HepG2 (cell line): ENCODE measurements at regions not wholly inside any gene's neighbourhood (a gene's known extent, or its start where the extent isn't known, plus 50 kb on each side); places are given as distances from the start of the nearest gene placed in this dataset.
A peak's percentile ranks its signal among the peaks of the same experiment; 100 is the strongest.

ENCODE experiments used
- ATAC-seq: fragments of 200-7000 bp; cut with Tn5 transposase; 3 replicates; pipeline ENCODE4 v1.9.1; 2020; ENCODE audit warnings: mild to moderate bottlenecking, moderate library complexity
- BruUV-seq: library from RNA; stranded (reverse); fragments of 400-500 nt; replicated peaks from 2 replicates; lab custom pipeline; 2021; lab: Mats Ljungman, UMichigan
- CTCF ChIA-PET: fragments of 300-600 bp; formaldehyde crosslinking; extraction: SDS; loops from one replicate; lab custom pipeline; 2021; ENCODE audit warnings: low total read pairs, inconsistent platforms, low intra/inter-chr PET ratio; lab: Yijun Ruan, JAX
- POLR2A ChIA-PET: fragments of 350-600 bp; sonication (Branson Sonifier 250); formaldehyde crosslinking; loops from one replicate; lab custom pipeline; 2020; ENCODE audit warnings: antibody characterized with exemption, inconsistent platforms; lab: Yijun Ruan, JAX
- DNase-seq: peaks from one replicate; pipeline ENCODE4 v3.0.0-alpha.2; 2015; ENCODE audit warnings: low spot score
- FAIRE-seq: peaks from 3 replicates; lab custom pipeline; 2011; peaks lifted over from hg19 to GRCh38; lab: Jason Lieb, UNC
- H2AFZ ChIP-seq: one replicate; pipeline ENCODE4 v1.6.1; 2011; ENCODE audit warnings: low read length, inconsistent platforms
- H3K27ac ChIP-seq: fragments of 300-600 bp; 3 replicates; pipeline ENCODE4 v1.8.0; 2011; ENCODE audit warnings: mixed run types, mild to moderate bottlenecking, mixed read lengths, low read length, inconsistent platforms; ENCODE audit not compliant: insufficient read depth; ENCODE audit errors: extremely low read length
- H3K27me3 ChIP-seq, 2 experiments: fragments of 200-600 bp in 1 of 2; 2 replicates in 1 of 2; 3 replicates in 1 of 2; pipeline versions ENCODE4 v1.6.0 to v1.8.0; 2011; ENCODE audit warnings: low read length in 2 of 2, mild to moderate bottlenecking in 2 of 2, moderate library complexity in 2 of 2, inconsistent platforms in 1 of 2; ENCODE audit not compliant: insufficient read depth in 2 of 2, control insufficient read depth in 1 of 2
- H3K36me3 ChIP-seq, 2 experiments: fragments of 200-600 bp in 1 of 2; replicated peaks in 1 of 2; 2 replicates in 1 of 2; 3 replicates in 1 of 2; pipeline versions ENCODE4 v1.5.1 to v1.8.0; 2011; ENCODE audit warnings: low read length in 2 of 2, inconsistent platforms in 1 of 2; ENCODE audit not compliant: insufficient read depth in 2 of 2, control insufficient read depth in 1 of 2
- H3K4me1 ChIP-seq: 2 replicates; pipeline ENCODE4 v1.5.1; 2012; ENCODE audit warnings: low read length, inconsistent platforms; ENCODE audit not compliant: insufficient read depth
- H3K4me2 ChIP-seq: 2 replicates; pipeline ENCODE4 v1.6.0; 2011; ENCODE audit warnings: low read depth, low read length, inconsistent platforms
- H3K4me3 ChIP-seq, 3 experiments: fragments of 200-600 bp in 1 of 3; sonication (generic), shearing (Covaris generic) in 1 of 3; replicated peaks in 1 of 3; 2 replicates each; pipeline ENCODE4 v1.5.1; 2011 to 2016; ENCODE audit warnings: low read length in 3 of 3, inconsistent platforms in 2 of 3, low read depth in 2 of 3, mild to moderate bottlenecking in 2 of 3, control low read depth in 1 of 3, mixed read lengths in 1 of 3; ENCODE audit not compliant: insufficient read depth in 1 of 3
- H3K79me2 ChIP-seq: one replicate; pipeline ENCODE4 v1.6.1; 2011; ENCODE audit warnings: low read length, inconsistent platforms; ENCODE audit not compliant: insufficient read depth
- H3K9ac ChIP-seq: 2 replicates; pipeline ENCODE4 v1.6.0; 2011; ENCODE audit warnings: mild to moderate bottlenecking, low read depth, low read length, inconsistent platforms; ENCODE audit not compliant: insufficient read depth
- H3K9me3 ChIP-seq: 2 replicates; pipeline ENCODE4 v1.5.1; 2012; ENCODE audit warnings: mild to moderate bottlenecking, low read length
- H4K20me1 ChIP-seq: 2 replicates; pipeline ENCODE4 v1.6.0; 2011; ENCODE audit warnings: inconsistent platforms, mild to moderate bottlenecking, low read length, moderate library complexity; ENCODE audit not compliant: insufficient read depth
- ARNTL ChIP-seq: sonication (generic); formaldehyde crosslinking; IDR thresholded peaks from 2 replicates; pipeline ENCODE4 v1.4.0; 2020; ENCODE audit warnings: mild to moderate bottlenecking, missing genetic modification reagents
- BCLAF1 ChIP-seq: fragments of 450-650 bp; IDR thresholded peaks from 2 replicates; pipeline ENCODE4 v1.6.1; 2017; ENCODE audit warnings: mild to moderate bottlenecking
- BRD4 ChIP-seq: sonication (generic); formaldehyde crosslinking; IDR thresholded peaks from 2 replicates; pipeline ENCODE4 v1.4.0; 2020; ENCODE audit warnings: missing genetic modification reagents
- HMGXB3 ChIP-seq: sonication (generic); formaldehyde crosslinking; IDR thresholded peaks from 2 replicates; pipeline ENCODE4 v1.4.0; 2020; ENCODE audit warnings: missing genetic modification reagents, borderline replicate concordance
- MZF1 ChIP-seq: sonication (generic); formaldehyde crosslinking; IDR thresholded peaks from 2 replicates; pipeline ENCODE4 v1.8.1; 2023; ENCODE audit warnings: mild to moderate bottlenecking, missing genetic modification reagents, borderline replicate concordance
- POGZ ChIP-seq: sonication (generic); formaldehyde crosslinking; IDR thresholded peaks from 2 replicates; pipeline ENCODE4 v1.4.0; 2020; ENCODE audit warnings: mild to moderate bottlenecking, missing genetic modification reagents
- ZNF549 ChIP-seq: sonication (generic); formaldehyde crosslinking; IDR thresholded peaks from 2 replicates; pipeline ENCODE4 v1.5.0; 2020; ENCODE audit warnings: missing genetic modification reagents
- ZSCAN29 ChIP-seq: sonication (generic); formaldehyde crosslinking; conservative IDR thresholded peaks from 2 replicates; pipeline ENCODE4 v1.4.0; 2020; ENCODE audit warnings: mild to moderate bottlenecking, missing genetic modification reagents
- WGBS: methylation state at CpG from one replicate; pipeline ENCODE4 v1.1.6; 2017; ENCODE audit warnings: low lambda C conversion rate; 5-methylcytosine and 5-hydroxymethylcytosine counted together
- in situ Hi-C: cut with HindIII; loops from 2 replicates; pipeline ENCODE4 v1.10.0; 2017; ENCODE audit warnings: low pct_unique_long_range_greater_than_20kb; ENCODE audit not compliant: extremely low pct_ligation_motif_present
- intact Hi-C: fragments of 100-400 bp; cut with micrococcal nuclease; formaldehyde crosslinking; loops from one replicate; pipeline ENCODE4 v1.10.0; 2022; ENCODE audit not compliant: unreplicated experiment

GRCh38 chr6:113633638-113634037 is 223.5 kb upstream of the MARCKS start:
- ChIA-PET POLR2A (interaction anchor here (1.1 to 4.1 kb wide), 5 partner anchors 9 to 281 kb away, joined by 3 to 49 read pairs (median 5); no protein-coding TSS in a partner anchor), CTCF (no interaction called here)
- no peaks in the 10 kb centered on the region for H3K9me3 ChIP-seq
- no peak for FAIRE-seq
- no peak overlapping the region for H3K4me3 ChIP-seq
- no peak overlapping the region for H3K4me2 ChIP-seq
- no peak overlapping the region for H3K9ac ChIP-seq
- no TSS peak for BruUV-seq
- no peak for DNase-seq
- in situ Hi-C loops (loop anchor here (5.0 to 10.0 kb wide), 2 partner anchors 224 to 279 kb away; partner anchors contain the start of gene MARCKS), intact Hi-C loops (loop anchor here (2.0 kb wide), 1 partner anchor 225 kb away; no protein-coding TSS in a partner anchor)
- no peaks in the 10 kb centered on the region for H3K36me3 ChIP-seq
- H3K27ac ChIP-seq: no peak overlapping the region
- no peak overlapping the region for H2AFZ ChIP-seq
- no peaks in the 10 kb centered on the region for H3K79me2 ChIP-seq
- H3K27me3 ChIP-seq: no peaks in the 10 kb centered on the region
- H3K4me1 ChIP-seq: peaks cover 80% of the 10 kb centered on the region
- ATAC-seq: no peak
- H4K20me1 ChIP-seq: no peaks in the 10 kb centered on the region
- no peak for TF ChIP-seq BRD4 (CRISPR knock-in tag)

- H3K4me1 ChIP-seq: peaks cover 81% of the 10 kb centered on the region
- H3K9me3 ChIP-seq: no peaks in the 10 kb centered on the region
- DNase-seq (no peak), FAIRE-seq (no peak), ATAC-seq (no peak)
- no peak overlapping the region for H3K4me3 ChIP-seq
- BruUV-seq: no TSS peak
- WGBS: 70% methylated on average over 4 of the region's 4 CpGs
- intact Hi-C loops (no loop called here), in situ Hi-C loops (loop anchor here (5.0 to 10.0 kb wide), 2 partner anchors 223 to 280 kb away; partner anchors contain the start of gene MARCKS)
- POLR2A ChIA-PET: interaction anchor here (1.1 to 4.1 kb wide), 3 partner anchors 8 to 221 kb away, joined by 3 to 49 read pairs (median 3); no protein-coding TSS in a partner anchor
- no peak overlapping the region for H3K27ac ChIP-seq
- no peak for TF ChIP-seq MZF1 (CRISPR knock-in tag)
- TF ChIP-seq POGZ: 0 out of 2 replicates have a peak, but pooled peaks have one; percentile 11
- TF ChIP-seq BCLAF1: no peak
- no peak for TF ChIP-seq HMGXB3 (CRISPR knock-in tag)
- TF ChIP-seq ZSCAN29 (CRISPR knock-in tag): no peak
- TF ChIP-seq ZNF549 (CRISPR knock-in tag): no peak
- no peak for TF ChIP-seq ARNTL (CRISPR knock-in tag)
- no peaks in the 10 kb centered on the region for H3K79me2 ChIP-seq
- H3K36me3 ChIP-seq: no peaks in the 10 kb centered on the region
- H3K27me3 ChIP-seq: no peaks in the 10 kb centered on the region
- no peak overlapping the region for H3K9ac ChIP-seq
- H3K4me2 ChIP-seq: no peak overlapping the region
- CTCF ChIA-PET: no interaction called here
- H4K20me1 ChIP-seq: no peaks in the 10 kb centered on the region
- H2AFZ ChIP-seq: no peak overlapping the region
Observed at GRCh38 chr6:113634352-113635163, 222.6 kb upstream of the MARCKS start.
